ENCODE measurements at regions not wholly inside any gene's neighbourhood (a gene's known extent, or its start where the extent isn't known, plus 50 kb on each side); places are given as distances from the start of the nearest gene placed in this dataset.
"Not testable (repeated sequence)": the region's sequence is repeated elsewhere in the genome, so short reads cannot be mapped to it uniquely, and the experiment has no call there.

DNA sequence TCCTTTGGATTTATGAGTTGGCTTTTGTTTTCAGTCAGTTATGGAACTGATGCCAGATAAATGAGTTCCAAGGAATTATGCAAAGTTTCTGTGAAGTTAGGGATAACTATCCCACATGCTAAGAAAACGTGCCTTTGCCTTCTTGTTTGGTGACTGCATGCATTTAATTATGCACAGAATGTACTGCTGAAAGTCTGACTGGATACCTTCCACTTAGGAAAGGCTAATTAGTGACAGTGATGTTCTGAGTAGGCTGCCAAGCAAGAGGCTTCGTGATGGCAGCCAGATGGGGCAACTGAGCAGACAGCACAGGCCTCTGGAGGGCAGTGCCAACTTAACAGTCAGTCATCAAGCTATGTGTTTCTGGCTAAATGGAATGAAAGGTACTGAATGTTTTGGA, 289.9 kb downstream of the CD109 start:
- H3K4me1 ChIP-seq (ENCODE audit: control insufficient read depth in 2 of 2, insufficient read depth in 2 of 2, low read length in 2 of 2) = no peaks in the 10 kb centered on the region
- no peaks in the 10 kb centered on the region for H3K27me3 ChIP-seq (ENCODE audit: control insufficient read depth in 2 of 2, insufficient read depth in 1 of 2, low read length in 1 of 2)
- WGBS = 50% methylated on average over 2 of the region's 2 CpGs

DNA sequence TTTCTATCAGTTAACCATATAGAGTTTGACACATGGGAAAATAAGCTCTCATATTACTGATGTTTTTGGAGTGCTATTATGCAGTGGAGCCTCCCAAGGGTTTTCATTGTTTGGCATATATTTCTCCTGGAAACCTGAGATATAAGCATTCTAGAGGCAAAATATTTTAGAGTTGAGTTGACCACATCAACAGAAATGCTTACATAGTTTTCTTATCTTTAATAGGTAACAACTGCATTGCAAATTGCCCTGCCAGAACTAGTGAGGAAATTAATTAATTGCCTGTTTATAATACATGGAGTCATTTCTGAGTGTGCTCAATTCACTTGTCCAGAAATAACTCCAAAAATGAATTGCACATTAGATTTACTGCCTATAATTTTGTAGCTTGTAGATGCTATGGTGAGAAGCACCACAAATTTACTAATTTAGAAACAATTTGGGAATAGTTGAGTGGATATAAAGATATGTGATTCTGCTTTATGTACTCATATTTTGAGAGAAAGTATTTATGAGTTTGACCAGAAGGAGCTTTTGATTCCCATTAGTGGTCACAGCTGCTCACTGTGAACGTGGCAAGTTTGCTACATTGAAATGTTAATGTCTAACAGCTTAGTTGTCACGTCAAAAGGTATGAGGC, 288.7 kb downstream of the CD109 start:
- Histone ChIP-seq H3K27me3 (ENCODE audit: control insufficient read depth in 2 of 2, insufficient read depth in 1 of 2, low read length in 1 of 2) (no peaks in the 10 kb centered on the region), H3K4me1 (ENCODE audit: control insufficient read depth in 2 of 2, insufficient read depth in 2 of 2, low read length in 2 of 2) (no peaks in the 10 kb centered on the region), H3K4me3 (ENCODE audit: low read length in 2 of 2) (no peak overlapping the region), H3K36me3 (ENCODE audit: control insufficient read depth in 2 of 2, insufficient read depth in 2 of 2, low read length in 1 of 2) (no peaks in the 10 kb centered on the region), H3K27ac (ENCODE audit: low read depth in 1 of 2, low read length in 1 of 2) (no peak overlapping the region), H3K9me3 (ENCODE audit: control insufficient read depth in 2 of 2, insufficient read depth in 1 of 2, low read length in 1 of 2) (no peaks in the 10 kb centered on the region)
- 82% methylated on average over 2 of the region's 2 CpGs for WGBS
- DNase-seq (ENCODE audit: low read depth in 6 of 9, low spot score in 9 of 9) = no peak

More for the DNA sequence above, 289.9 kb downstream of the CD109 start:
- Histone ChIP-seq H3K36me3 (ENCODE audit: control insufficient read depth in 2 of 2, insufficient read depth in 2 of 2, low read length in 1 of 2) (no peaks in the 10 kb centered on the region), H3K27ac (ENCODE audit: low read depth in 1 of 2, low read length in 1 of 2) (no peak overlapping the region), H3K4me3 (ENCODE audit: low read length in 2 of 2) (no peak overlapping the region), H3K9me3 (ENCODE audit: control insufficient read depth in 2 of 2, insufficient read depth in 1 of 2, low read length in 1 of 2) (no peaks in the 10 kb centered on the region)
- no peak for DNase-seq (ENCODE audit: low read depth in 6 of 9, low spot score in 9 of 9)

DNA sequence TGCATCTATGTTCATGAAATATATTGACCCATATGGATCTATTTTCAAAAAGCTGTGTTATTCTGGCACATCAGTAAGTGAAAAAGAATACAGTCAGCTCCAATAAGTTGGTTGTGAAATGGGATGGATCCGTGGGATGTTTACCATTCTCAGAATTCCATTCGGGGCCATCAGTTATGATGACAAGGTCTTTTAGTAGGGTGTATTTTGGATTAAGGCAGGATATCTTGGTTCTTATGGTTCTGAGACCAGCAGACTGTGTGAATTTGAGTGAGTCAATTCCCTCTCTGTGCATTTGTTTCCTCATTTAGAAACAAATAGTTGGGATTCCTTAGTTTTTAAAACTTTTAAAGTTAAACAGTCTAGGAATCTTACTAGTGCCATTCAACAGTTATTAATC, 287.4 kb downstream of the CD109 start:
- Histone ChIP-seq H3K27ac (ENCODE audit: low read depth in 1 of 2, low read length in 1 of 2) (no peak overlapping the region), H3K9me3 (ENCODE audit: control insufficient read depth in 2 of 2, insufficient read depth in 1 of 2, low read length in 1 of 2) (no peaks in the 10 kb centered on the region), H3K27me3 (ENCODE audit: control insufficient read depth in 2 of 2, insufficient read depth in 1 of 2, low read length in 1 of 2) (no peaks in the 10 kb centered on the region), H3K4me1 (ENCODE audit: control insufficient read depth in 2 of 2, insufficient read depth in 2 of 2, low read length in 2 of 2) (no peaks in the 10 kb centered on the region), H3K4me3 (ENCODE audit: low read length in 2 of 2) (no peak overlapping the region), H3K36me3 (ENCODE audit: control insufficient read depth in 2 of 2, insufficient read depth in 2 of 2, low read length in 1 of 2) (no peaks in the 10 kb centered on the region)
- DNase-seq (ENCODE audit: low read depth in 6 of 9, low spot score in 9 of 9) = no peak
- WGBS = 94% methylated on average over 2 of the region's 2 CpGs

DNA sequence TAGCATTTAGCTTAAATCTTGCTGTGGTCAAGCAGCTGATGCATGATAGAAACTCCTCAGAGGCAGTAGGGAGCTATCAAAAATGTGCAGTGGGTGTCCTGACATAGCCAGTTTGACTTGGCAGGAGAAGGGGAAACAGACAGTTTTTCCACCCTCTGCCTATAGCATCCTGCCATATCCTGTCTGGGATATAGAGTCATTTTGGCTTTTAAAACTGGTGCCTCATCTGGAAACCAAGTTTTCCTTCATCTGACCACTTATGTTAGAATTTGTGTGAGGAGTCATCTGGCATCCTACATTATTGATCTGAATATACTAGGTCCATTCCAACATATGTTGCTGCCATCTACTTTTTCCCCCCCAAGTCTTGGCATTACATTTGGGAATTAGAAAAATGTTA, 284.1 kb downstream of the CD109 start:
- H3K4me1 ChIP-seq (ENCODE audit: control insufficient read depth in 2 of 2, insufficient read depth in 2 of 2, low read length in 2 of 2) = no peaks in the 10 kb centered on the region
- no peaks in the 10 kb centered on the region for H3K36me3 ChIP-seq (ENCODE audit: control insufficient read depth in 2 of 2, insufficient read depth in 2 of 2, low read length in 1 of 2)
- H3K27ac ChIP-seq (ENCODE audit: low read depth in 1 of 2, low read length in 1 of 2) = no peak overlapping the region
- no peaks in the 10 kb centered on the region for H3K27me3 ChIP-seq (ENCODE audit: control insufficient read depth in 2 of 2, insufficient read depth in 1 of 2, low read length in 1 of 2)
- H3K9me3 ChIP-seq (ENCODE audit: control insufficient read depth in 2 of 2, insufficient read depth in 1 of 2, low read length in 1 of 2) = no peaks in the 10 kb centered on the region
- H3K4me3 ChIP-seq (ENCODE audit: low read length in 2 of 2) = no peak overlapping the region
- DNase-seq (ENCODE audit: low read depth in 6 of 9, low spot score in 9 of 9) = no peak

DNA sequence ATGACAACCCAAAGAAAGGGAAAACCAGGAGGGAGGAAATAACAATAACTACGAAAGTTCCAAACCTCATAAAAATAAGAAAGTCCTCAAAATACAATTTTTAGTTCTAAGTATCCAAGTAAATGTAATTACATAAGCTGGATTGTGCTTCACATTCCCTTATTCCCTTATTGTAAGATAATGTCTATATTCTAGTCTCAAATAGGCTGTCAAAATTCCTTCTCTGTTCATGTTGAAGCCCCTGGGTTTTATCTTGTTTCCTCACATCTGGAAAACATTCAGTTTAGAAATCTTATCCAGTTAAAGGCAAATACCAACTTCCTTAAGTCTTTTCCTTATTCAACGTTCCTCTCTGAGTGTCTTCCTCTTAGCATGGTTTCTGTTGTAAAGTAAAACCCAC, 282.3 kb downstream of the CD109 start:
- WGBS = 49% methylated on average over 2 of the region's 2 CpGs

DNA sequence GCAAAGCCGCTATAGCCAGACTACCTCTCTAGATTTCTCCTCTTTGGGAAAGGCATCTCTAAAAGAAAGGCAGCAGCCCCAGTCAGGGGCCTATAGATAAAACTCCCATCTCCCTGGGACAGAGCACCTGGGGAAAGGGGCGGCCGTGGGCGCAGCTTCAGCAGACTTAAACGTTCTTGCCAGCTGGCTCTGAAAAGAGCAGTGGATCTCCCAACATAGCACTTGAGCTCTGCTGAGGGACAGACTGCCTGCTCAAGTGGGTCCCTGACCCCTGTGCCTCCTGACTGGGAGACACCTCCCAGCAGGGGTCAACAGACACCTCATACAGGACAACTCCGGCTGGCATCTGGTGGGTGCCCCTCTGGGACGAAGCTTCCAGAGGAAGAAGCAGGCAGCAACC, 276.5 kb downstream of the CD109 start:
- not testable (repeated sequence) for DNase-seq (ENCODE audit: low read depth in 6 of 9, low spot score in 9 of 9); H3K36me3 ChIP-seq (ENCODE audit: control insufficient read depth in 2 of 2, insufficient read depth in 2 of 2, low read length in 1 of 2); H3K27ac ChIP-seq (ENCODE audit: low read depth in 1 of 2, low read length in 1 of 2); H3K4me3 ChIP-seq (ENCODE audit: low read length in 2 of 2); H3K27me3 ChIP-seq (ENCODE audit: control insufficient read depth in 2 of 2, insufficient read depth in 1 of 2, low read length in 1 of 2); H3K4me1 ChIP-seq (ENCODE audit: control insufficient read depth in 2 of 2, insufficient read depth in 2 of 2, low read length in 2 of 2); H3K9me3 ChIP-seq (ENCODE audit: control insufficient read depth in 2 of 2, insufficient read depth in 1 of 2, low read length in 1 of 2)
- 96% methylated on average over 7 of the region's 7 CpGs for WGBS

More for the DNA sequence above, 282.3 kb downstream of the CD109 start:
- DNase-seq (ENCODE audit: low read depth in 6 of 9, low spot score in 9 of 9) = no peak
- Histone ChIP-seq H3K27me3 (ENCODE audit: control insufficient read depth in 2 of 2, insufficient read depth in 1 of 2, low read length in 1 of 2) (no peaks in the 10 kb centered on the region), H3K9me3 (ENCODE audit: control insufficient read depth in 2 of 2, insufficient read depth in 1 of 2, low read length in 1 of 2) (no peaks in the 10 kb centered on the region), H3K27ac (ENCODE audit: low read depth in 1 of 2, low read length in 1 of 2) (no peak overlapping the region), H3K4me3 (ENCODE audit: low read length in 2 of 2) (no peak overlapping the region), H3K4me1 (ENCODE audit: control insufficient read depth in 2 of 2, insufficient read depth in 2 of 2, low read length in 2 of 2) (no peaks in the 10 kb centered on the region), H3K36me3 (ENCODE audit: control insufficient read depth in 2 of 2, insufficient read depth in 2 of 2, low read length in 1 of 2) (no peaks in the 10 kb centered on the region)

DNA sequence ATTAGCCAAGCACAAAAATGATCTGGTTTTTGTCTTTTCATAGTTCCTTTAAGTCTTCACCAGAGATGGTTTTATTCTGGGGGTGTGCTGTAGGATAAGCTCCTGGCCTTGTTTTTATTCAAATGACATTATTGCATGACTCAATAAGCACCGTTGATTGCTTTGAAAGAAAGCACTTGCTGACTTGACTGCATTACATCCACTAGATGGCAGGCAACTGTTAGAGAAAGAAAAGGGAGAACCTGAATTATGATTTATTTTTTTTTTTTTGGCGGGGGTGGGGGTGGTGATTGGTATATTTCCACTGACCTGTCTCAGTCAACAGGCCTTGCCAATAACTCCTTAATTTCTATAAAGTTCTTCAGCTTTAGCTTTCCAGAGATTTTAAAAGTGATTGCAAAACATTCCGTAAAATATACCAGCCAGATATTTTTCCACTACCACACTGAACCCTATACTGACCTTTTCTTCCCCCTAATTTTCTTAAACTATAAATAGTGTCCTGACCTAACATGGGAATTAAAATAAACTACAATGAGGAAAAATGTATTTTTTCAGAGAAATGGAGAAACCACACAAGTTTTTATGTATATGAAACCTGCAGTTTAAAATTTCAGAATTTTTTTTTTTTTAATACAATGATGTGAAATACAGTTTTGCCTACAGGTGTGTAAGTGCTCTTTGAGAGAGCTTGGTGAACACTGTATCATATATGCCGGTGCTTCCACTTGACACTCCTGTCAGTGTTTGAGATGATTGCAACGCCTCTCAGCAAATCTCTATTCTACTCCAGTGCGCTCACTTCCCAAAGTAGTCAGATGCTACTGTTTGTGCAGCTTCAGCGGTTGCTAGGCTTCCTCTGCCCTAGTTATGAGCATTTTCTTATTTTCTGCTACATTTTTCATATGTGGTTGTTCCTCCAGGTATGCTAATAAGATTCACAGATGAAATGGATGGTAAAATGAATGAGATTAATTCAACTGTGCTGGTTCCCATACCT, 274.3 kb downstream of the CD109 start:
- H3K4me1 ChIP-seq (ENCODE audit: control insufficient read depth in 2 of 2, insufficient read depth in 2 of 2, low read length in 2 of 2) = no peaks in the 10 kb centered on the region
- peak in 1 of 9 donors; percentile 5 for DNase-seq (ENCODE audit: low read depth in 6 of 9, low spot score in 9 of 9)
- 63% methylated on average over 7 of the region's 7 CpGs for WGBS
- H3K9me3 ChIP-seq (ENCODE audit: control insufficient read depth in 2 of 2, insufficient read depth in 1 of 2, low read length in 1 of 2) = no peaks in the 10 kb centered on the region
- H3K4me3 ChIP-seq (ENCODE audit: low read length in 2 of 2) = no peak overlapping the region
- no peak overlapping the region for H3K27ac ChIP-seq (ENCODE audit: low read depth in 1 of 2, low read length in 1 of 2)
- no peaks in the 10 kb centered on the region for H3K36me3 ChIP-seq (ENCODE audit: control insufficient read depth in 2 of 2, insufficient read depth in 2 of 2, low read length in 1 of 2)
- no peaks in the 10 kb centered on the region for H3K27me3 ChIP-seq (ENCODE audit: control insufficient read depth in 2 of 2, insufficient read depth in 1 of 2, low read length in 1 of 2)

DNA sequence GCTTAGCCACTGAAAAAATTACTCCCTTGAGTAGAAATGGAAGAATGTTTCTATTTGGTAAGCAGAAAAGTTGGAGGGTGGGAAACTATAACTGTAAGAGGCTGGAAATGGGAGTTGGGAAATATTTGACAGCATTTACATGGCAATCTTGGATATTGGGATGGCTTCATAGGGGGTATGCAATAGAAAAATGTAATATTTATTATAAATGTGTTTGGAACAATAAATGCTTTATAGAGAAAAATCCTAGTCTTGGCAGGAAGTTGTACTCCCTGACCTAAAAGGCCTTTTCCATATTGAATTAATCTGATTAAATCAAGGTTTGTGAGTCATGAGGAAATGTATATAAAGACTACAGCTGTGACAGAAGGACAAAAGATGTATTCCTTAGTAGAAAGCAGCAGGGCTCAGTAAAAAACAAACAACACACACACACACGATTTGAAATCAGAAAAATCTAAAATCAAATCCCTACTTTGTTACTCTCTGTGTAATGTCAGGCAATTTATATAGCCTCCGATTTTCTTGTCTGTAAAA, 272.3 kb downstream of the CD109 start:
- Histone ChIP-seq H3K27me3 (ENCODE audit: control insufficient read depth in 2 of 2, insufficient read depth in 1 of 2, low read length in 1 of 2) (no peaks in the 10 kb centered on the region), H3K4me3 (ENCODE audit: low read length in 2 of 2) (no peak overlapping the region), H3K9me3 (ENCODE audit: control insufficient read depth in 2 of 2, insufficient read depth in 1 of 2, low read length in 1 of 2) (no peaks in the 10 kb centered on the region), H3K4me1 (ENCODE audit: control insufficient read depth in 2 of 2, insufficient read depth in 2 of 2, low read length in 2 of 2) (no peaks in the 10 kb centered on the region), H3K36me3 (ENCODE audit: control insufficient read depth in 2 of 2, insufficient read depth in 2 of 2, low read length in 1 of 2) (no peaks in the 10 kb centered on the region), H3K27ac (ENCODE audit: low read depth in 1 of 2, low read length in 1 of 2) (no peak overlapping the region)
- 87% methylated on average over 2 of the region's 2 CpGs for WGBS
- DNase-seq (ENCODE audit: low read depth in 6 of 9, low spot score in 9 of 9) = no peak

DNA sequence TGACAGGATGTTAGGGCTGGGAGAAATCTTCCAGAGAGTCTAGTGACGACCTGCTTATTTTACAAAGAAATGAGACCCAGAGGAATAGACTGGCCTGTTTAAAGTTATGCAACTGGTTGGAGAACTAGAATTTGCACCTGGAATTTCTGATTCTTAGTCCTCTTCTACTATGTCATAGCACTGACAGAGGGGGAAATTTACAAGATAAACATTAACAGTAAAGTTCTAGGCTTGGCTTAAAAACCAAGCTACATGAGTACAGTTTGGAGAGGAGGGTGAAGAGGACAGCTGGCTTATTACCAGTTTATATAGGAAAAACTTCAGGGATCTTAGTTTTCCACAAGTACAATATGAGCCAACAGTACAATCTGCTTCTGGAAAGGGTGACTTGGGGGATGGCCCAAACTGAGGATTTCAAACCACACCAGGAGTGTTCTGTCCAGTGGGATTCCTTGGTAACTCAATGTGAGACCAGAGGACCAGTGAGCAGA, 269.6 kb downstream of the CD109 start:
- Histone ChIP-seq H3K36me3 (ENCODE audit: control insufficient read depth in 2 of 2, insufficient read depth in 2 of 2, low read length in 1 of 2) (no peaks in the 10 kb centered on the region), H3K4me1 (ENCODE audit: control insufficient read depth in 2 of 2, insufficient read depth in 2 of 2, low read length in 2 of 2) (no peaks in the 10 kb centered on the region), H3K4me3 (ENCODE audit: low read length in 2 of 2) (no peak overlapping the region), H3K27me3 (ENCODE audit: control insufficient read depth in 2 of 2, insufficient read depth in 1 of 2, low read length in 1 of 2) (no peaks in the 10 kb centered on the region), H3K27ac (ENCODE audit: low read depth in 1 of 2, low read length in 1 of 2) (no peak overlapping the region), H3K9me3 (ENCODE audit: control insufficient read depth in 2 of 2, insufficient read depth in 1 of 2, low read length in 1 of 2) (no peaks in the 10 kb centered on the region)
- no peak for DNase-seq (ENCODE audit: low read depth in 6 of 9, low spot score in 9 of 9)
- 92% methylated on average over 1 of the region's 1 CpG for WGBS

Measured in thymus (tissue), 11 donors.